ENCODE measurements at regions not wholly inside any gene's neighbourhood (a gene's known extent, or its start where the extent isn't known, plus 50 kb on each side); places are given as distances from the start of the nearest gene placed in this dataset.

DNA sequence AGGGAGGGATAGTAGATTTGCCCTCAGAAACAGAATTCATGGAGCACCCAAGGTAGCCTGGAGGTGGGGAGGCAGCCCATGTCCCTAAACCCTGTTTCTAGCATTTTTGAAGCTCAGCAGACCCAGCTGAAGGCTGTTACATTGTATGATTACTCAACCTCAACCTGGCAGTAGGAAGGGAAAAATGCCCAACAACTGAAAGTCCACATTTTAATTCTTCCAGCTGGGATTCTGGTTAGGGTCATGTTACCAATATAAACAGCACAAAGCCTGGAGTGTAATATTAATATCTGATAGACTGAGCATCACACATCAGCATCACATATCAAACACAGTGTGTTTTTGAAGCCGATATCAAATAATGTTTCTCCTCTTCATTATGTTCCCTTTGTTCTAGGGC is 437.0 kb downstream of the HRH4 start:
- DNase-seq = no peak

DNA sequence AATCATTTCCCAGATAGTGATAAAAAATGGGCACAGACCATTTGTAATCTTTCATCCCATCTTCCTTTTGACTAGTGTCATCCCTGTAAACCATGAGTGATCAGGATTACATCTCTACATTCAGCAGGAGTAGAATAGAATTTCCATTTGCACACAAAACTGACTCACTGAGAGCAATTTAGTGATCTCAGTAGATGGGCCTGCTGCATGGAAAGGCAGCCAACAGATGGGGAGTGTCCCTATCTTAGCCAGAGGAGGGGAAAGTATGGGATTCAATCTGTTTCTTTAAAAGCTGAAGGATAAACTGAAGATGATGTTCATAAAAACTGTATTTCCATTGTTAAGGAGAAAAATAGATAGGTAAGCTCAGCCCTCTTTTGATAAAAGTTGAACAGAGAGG is 441.7 kb downstream of the ZNF521 start:
- DNase-seq = peak; percentile 34

DNA sequence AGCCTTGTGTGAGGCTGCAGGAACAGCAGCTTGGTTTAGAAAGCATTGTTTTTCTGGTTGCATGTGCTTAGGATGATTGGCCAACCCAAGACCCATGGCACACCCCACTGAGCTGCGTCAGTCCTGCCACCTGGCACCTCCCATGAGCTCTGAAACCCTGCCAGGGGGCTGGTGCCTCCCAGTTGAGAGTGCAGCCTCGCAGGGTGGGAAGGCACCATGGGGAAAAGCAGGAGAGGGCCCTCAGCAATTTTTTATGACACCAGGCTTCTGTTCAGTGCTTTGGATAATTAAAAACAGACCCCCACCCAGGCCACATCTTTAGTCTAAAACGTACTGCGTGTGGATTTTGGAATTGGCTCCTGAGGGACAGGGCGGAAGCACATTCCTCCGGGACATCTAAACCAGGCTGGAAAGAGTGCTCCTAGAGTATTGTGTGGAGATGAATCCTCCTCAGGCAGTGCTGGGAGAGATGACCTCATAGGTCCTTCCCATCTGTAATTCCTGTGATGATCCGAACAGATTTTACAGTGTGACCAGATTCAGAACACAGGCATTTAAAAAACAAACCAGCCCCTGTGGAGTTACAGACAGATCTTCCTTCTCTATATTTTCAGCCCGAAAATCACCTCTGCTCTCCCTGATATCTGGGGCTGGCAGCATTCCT is 438.3 kb downstream of the ZNF521 start:
- DNase-seq = peak; percentile 64

GRCh38 chr18:24914171-24914525 is 437.8 kb downstream of the ZNF521 start:
- DNase-seq = no peak

GRCh38 chr18:24914685-24915084 is 437.3 kb downstream of the ZNF521 start:
- no peak for DNase-seq

GRCh38 chr18:24915547-24915946 is 436.4 kb downstream of the ZNF521 start:
- DNase-seq = peak; percentile 61

DNA sequence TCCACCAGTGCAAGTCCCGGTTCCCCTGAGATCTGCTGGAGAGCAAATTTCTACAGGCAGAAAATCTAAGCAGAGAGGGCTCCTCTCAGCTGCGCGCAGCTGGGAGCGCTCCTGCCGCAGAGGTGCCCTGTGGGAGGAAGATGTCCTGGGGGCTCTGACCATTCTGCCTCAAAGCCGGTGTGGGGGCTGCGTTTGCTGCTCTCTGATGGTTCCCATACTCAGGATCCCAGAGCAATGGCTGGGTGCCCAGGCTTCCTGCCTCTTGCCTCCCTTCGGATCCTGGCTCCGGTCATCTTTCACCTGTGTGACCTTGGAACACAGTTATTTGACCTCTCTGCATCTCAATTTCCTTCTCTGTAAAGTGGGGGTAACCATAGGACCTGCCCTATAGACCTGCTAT is 434.2 kb downstream of the ZNF521 start:
- DNase-seq = no peak

DNA sequence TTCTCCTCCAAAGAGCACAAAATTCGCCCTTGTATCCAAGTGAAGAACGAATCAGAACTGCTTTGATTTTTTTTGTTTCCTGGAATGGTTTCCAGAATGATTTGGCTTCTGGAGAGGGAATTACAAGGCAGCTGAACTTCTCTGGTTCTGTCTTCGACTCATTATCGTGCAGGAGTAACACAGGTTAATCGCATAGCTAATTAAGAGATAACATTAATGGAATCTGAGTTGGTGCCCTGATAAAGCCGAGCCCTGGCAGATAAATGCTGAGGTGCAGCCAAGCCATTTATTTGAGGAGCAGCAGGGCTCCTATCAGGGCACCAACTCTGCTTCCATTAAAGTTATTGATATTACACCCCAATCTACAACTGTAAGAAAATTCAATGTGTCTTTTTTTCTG is 433.7 kb downstream of the ZNF521 start:
- no peak for DNase-seq

- DNase-seq = no peak
These were observed 432.7 kb downstream of the ZNF521 start for GRCh38 chr18:24919181-24919797.

DNA sequence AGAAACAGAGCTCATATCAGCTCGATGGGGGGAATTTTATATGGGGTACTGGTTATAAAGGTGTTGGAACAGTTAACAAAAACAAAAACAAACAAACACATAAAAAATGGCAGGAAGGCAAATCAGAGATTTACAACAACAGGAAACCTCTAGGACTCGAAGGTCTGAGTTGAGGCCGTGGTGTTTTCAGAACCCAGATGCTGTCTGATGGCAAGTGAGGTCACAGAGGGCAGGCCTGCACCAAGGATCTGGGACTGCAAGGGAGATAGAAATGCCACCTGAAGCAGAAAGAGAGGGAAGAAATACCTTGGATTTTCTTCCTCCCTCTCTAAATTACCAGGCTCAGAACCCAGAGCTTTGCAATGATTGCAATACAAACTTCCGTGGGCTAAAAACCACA is 429.5 kb downstream of the ZNF521 start:
- no peak for DNase-seq

- DNase-seq = no peak
These were observed 428.8 kb downstream of the ZNF521 start for GRCh38 chr18:24923138-24923537.

DNA sequence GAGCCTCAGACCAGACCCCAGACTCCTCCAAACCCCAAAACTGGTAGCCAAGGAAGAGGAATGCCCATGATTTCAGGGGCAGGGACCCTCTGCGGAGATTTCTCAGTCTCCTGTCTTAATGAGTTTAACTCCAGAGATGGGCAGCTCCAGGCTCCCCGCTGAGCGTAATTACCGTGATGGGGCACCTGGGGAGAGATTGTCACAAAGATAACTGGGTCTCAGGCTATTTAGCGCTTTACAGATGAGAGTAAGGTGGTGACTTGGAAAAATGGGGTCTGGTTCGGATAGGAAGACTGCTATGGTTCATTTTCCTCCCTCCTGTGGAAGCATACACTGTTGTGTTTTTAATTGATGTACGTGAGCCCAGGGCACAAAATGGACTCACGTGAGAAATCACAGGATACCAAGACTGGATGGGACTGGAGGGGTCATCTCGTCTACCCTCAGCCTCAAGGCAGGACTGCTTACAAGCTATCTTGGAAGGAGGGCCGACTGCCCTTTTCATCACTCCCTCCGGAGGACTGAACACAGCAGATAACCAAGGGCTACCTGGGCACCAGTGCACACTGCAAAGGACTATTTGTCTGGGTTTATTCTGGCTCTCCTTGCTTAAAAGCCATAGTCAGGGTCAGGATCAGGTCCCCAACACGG is 427.8 kb downstream of the ZNF521 start:
- DNase-seq = no peak

- no peak for DNase-seq
These were observed 425.3 kb downstream of the ZNF521 start for GRCh38 chr18:24926649-24927048.

- DNase-seq = no peak
These were observed 423.6 kb downstream of the ZNF521 start for GRCh38 chr18:24928301-24928878.

DNA sequence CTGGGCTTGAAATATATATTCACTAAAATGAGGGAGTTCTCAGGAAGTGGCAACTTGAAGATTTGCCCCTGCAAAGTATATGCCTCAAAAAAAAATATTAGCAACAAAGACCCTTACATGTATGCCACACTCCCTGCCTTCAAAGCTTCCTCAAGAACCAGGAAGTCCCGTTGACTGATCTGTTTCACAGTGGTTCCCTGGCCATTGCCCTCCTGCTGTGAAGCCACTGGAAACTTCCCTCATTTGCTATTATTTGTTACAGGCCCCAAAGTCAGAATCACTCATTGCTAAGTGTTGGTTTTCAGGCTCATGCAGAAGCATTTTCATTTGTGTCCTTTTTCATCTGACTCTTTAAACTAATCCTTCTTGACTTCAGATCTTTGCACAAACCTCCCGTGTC is 421.5 kb downstream of the ZNF521 start:
- DNase-seq = no peak

- no peak for DNase-seq
These were observed 421.0 kb downstream of the ZNF521 start for GRCh38 chr18:24930971-24931370.

DNA sequence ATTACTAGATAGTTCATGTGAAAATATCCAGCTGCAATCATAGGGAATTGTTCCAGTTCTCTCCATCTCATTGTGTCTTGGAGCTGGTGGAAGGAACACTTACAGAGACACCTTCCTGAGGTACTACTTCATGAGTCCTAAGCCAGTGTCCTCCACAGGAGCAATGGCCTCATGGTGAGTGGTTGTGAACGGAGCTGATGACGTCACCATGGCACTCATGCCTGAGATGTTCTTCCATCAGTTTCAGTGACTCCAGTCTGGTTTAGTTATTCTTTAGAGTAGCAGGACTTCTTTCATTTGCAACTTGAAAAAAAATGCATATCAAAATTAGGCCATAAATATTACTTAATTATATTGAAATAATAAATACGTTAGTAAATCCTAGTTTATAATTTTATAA is 418.6 kb downstream of the ZNF521 start:
- DNase-seq = no peak

DNA sequence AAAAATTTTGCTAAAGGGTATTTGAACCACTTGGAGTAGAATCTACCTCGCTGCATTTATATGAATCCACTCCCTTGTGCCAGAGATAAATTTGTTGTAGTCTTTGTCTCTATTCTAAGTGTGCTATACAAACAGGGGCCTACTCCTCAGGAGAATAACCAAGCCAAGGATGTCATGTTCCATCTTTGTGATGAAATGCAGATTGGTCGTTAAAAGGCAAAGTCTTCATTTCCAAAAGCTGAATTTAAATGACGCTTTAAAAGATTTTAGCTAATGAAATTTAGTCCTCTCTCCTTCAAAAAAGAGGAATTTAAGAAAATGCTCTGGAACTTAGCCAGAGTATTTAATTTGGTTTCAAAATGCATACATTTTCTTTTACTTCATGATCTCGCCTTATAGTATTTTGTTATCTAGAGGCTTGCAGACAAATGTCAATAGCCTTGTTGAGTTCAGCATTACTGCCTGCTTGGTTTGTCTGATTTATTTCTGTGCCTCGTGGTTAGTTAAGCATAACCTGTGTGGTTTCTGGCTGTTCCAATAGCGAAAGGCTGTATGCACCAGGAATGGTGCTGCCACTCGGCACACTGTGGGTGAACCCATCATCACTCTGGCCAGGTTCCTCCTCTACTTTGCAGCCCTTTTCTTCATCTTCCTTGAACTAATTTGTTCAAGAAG is 417.6 kb downstream of the ZNF521 start:
- no peak for DNase-seq

DNA sequence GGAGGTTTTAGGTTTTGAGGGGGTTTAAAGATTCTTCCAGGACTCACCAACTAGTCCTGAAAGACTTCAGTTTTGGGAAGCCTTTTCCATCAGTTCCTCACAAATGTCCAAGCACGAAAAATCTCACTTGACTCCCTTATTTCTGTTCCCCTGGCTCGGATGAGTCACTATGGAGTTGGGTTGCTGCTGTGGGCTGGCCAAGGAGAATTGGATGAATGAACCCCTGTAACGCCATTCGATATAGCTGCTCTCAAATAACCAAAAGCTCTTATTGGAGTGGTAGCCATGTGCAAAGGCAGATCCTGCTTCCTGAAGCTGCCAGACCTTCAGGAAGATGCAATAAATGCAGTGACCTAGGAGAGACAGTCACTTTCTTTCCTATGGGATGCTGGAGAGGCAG is 417.0 kb downstream of the ZNF521 start:
- no peak for DNase-seq

- no peak for DNase-seq
These were observed 416.1 kb downstream of the ZNF521 start for GRCh38 chr18:24935896-24936295.

DNA sequence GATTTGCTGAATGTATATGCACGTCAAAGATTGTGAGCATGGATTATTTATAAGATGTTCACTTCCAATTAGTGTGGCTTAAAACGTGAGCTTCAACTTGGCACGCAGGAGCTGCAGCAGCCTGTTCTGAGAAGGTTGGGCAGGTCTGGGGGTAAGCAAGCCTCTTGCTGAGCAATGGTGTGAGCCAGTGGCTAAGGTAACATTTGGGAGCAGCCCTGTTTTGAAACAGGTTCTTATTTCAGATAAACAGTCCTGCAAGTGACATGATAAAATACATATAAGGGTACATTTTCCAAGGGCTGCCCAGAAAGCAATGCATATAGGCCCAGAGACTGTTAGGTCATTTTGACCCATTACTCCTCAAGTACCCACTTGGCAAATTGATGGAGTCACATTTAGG is 415.3 kb downstream of the ZNF521 start:
- DNase-seq = no peak

DNA sequence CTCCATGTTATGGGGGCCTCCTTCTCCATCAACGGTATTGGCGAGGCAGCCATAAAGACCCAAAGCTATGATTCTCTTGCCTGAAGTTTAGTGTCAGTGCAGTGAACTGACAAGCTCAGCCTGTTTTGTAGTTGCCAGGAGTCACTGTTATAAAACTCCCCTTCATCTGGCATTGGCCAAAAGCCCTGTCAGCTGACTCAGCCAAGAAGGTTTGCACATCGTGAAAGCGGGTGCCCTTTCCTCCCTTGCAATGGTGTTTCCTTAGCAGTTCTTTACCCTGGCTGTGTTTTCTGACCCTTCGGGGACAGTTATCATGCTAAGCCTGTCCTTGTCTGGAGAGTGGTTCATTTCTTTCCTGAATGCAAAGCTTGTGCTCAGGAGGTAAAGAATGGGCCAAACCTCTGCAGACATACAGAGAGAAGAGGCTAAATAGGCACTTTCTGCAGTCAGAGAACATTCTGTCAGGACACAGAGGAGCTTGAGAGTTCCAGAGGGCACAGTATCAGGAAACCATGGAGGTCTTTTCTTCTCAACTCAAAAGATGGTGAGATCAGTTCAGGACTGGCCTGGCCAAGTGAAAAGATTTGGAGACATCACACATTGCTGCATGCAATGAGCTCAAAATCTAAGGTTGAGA is 414.2 kb downstream of the ZNF521 start:
- no peak for DNase-seq

GRCh38 chr18:24940416-24940815 is 411.6 kb downstream of the ZNF521 start:
- DNase-seq = no peak

Data from fibroblast of skin of abdomen (primary cell).